DOHH2 (cell line): ENCODE measurements at regions not wholly inside any gene's neighbourhood (a gene's known extent, or its start where the extent isn't known, plus 50 kb on each side); places are given as distances from the start of the nearest gene placed in this dataset.

ENCODE experiments used
- H3F3A ChIP-seq: fragments of 200-600 bp; sonication (generic), shearing (Covaris generic); 2 replicates; pipeline ENCODE4 v1.6.0; 2016; ENCODE audit warnings: antibody characterized with exemption, mild to moderate bottlenecking; ENCODE audit not compliant: control insufficient read depth, insufficient read depth
- H3K27ac ChIP-seq: fragments of 200-600 bp; sonication (generic); 2 replicates; pipeline ENCODE4 v1.5.1; 2014; ENCODE audit warnings: low read depth, mild to moderate bottlenecking, low read length, moderate library complexity
- H3K27me3 ChIP-seq: fragments of 200-600 bp; sonication (generic); 2 replicates; pipeline ENCODE4 v1.6.1; 2014; ENCODE audit warnings: mild to moderate bottlenecking, low read length, mixed read lengths; ENCODE audit not compliant: control insufficient read depth
- H3K36me3 ChIP-seq: fragments of 200-600 bp; sonication (generic); 2 replicates; pipeline ENCODE4 v1.6.1; 2014; ENCODE audit warnings: mild to moderate bottlenecking, low read length, moderate library complexity, mixed read lengths; ENCODE audit not compliant: control insufficient read depth
- H3K4me1 ChIP-seq: fragments of 200-600 bp; sonication (generic); 2 replicates; pipeline ENCODE4 v1.6.1; 2014; ENCODE audit warnings: mild to moderate bottlenecking, low read length, mixed read lengths; ENCODE audit not compliant: control insufficient read depth
- H3K4me2 ChIP-seq: fragments of 200-600 bp; sonication (generic); 2 replicates; pipeline ENCODE4 v1.6.0; 2014; ENCODE audit warnings: mild to moderate bottlenecking, low read length, moderate library complexity
- H3K4me3 ChIP-seq: fragments of 200-600 bp; sonication (generic); 2 replicates; pipeline ENCODE4 v1.5.1; 2014; ENCODE audit warnings: mild to moderate bottlenecking, low read length, mixed read lengths
- H3K79me2 ChIP-seq: fragments of 200-600 bp; sonication (generic); 2 replicates; pipeline ENCODE4 v1.6.1; 2014; ENCODE audit warnings: mild to moderate bottlenecking, low read length, mixed read lengths; ENCODE audit not compliant: control insufficient read depth
- H3K9me2 ChIP-seq: fragments of 200-600 bp; sonication (generic); replicated peaks from 2 replicates; pipeline ENCODE4 v1.6.1; 2014; ENCODE audit warnings: mild to moderate bottlenecking, low read length, mixed read lengths; ENCODE audit not compliant: control insufficient read depth
- H3K9me3 ChIP-seq: fragments of 200-600 bp; sonication (generic); 2 replicates; pipeline ENCODE4 v1.6.1; 2014; ENCODE audit warnings: antibody characterized with exemption, low read length, mixed read lengths; ENCODE audit not compliant: control insufficient read depth, insufficient read depth
- H4K20me1 ChIP-seq: fragments of 200-600 bp; sonication (generic); 2 replicates; pipeline ENCODE4 v1.6.0; 2014; ENCODE audit warnings: low read depth, mild to moderate bottlenecking, antibody characterized with exemption, low read length, moderate library complexity; ENCODE audit not compliant: control insufficient read depth, insufficient read depth
- EZH2phosphoT487 ChIP-seq: fragments of 200-600 bp; sonication (generic); IDR thresholded peaks from 2 replicates; pipeline ENCODE4 v1.6.1; 2017; ENCODE audit warnings: borderline replicate concordance, mild to moderate bottlenecking, antibody characterized with exemption, low read length, moderate library complexity, mixed read lengths
- TF ChIP-seq, protein P1 (sequence below): fragments of 200-600 bp; sonication (generic); IDR thresholded peaks from one replicate; pipeline ENCODE4 v1.5.1; 2014; ENCODE audit warnings: antibody characterized with exemption, mild to moderate bottlenecking, low read depth, low read length; ENCODE audit not compliant: poor library complexity, severe bottlenecking

DNA sequence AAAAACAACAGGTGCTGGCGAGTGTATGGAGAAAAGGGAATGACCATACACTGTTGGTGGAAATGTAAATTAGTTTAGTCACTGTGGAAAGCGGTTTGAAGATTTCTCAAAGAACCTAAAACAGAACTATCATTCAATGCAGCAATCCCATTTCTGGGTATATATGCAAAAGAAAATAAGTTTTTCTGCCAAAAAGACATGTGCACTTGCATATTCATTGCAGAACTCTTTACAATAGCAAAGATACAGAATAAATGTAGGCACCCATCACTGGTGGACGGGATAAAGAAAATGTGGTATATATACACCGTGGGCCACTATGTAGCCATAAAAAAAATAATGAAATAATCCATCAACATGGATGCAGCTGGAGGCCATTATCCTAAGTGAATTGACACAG, 105.1 kb upstream of the FSTL5 start:
- Histone ChIP-seq H3K27ac (no peak overlapping the region), H4K20me1 (no peaks in the 10 kb centered on the region), H3K36me3 (no peaks in the 10 kb centered on the region), H3K4me1 (no peaks in the 10 kb centered on the region), H3K9me2 (no peaks in the 10 kb centered on the region), H3K9me3 (no peaks in the 10 kb centered on the region; the same call in 1 of the 2 replicates), H3K79me2 (no peaks in the 10 kb centered on the region), H3F3A (no peaks in the 10 kb centered on the region), H3K27me3 (no peaks in the 10 kb centered on the region), H3K4me2 (no peak overlapping the region), H3K4me3 (no peak overlapping the region)
- TF ChIP-seq EZH2phosphoT487: no peak
- TF ChIP-seq, protein P1, sequence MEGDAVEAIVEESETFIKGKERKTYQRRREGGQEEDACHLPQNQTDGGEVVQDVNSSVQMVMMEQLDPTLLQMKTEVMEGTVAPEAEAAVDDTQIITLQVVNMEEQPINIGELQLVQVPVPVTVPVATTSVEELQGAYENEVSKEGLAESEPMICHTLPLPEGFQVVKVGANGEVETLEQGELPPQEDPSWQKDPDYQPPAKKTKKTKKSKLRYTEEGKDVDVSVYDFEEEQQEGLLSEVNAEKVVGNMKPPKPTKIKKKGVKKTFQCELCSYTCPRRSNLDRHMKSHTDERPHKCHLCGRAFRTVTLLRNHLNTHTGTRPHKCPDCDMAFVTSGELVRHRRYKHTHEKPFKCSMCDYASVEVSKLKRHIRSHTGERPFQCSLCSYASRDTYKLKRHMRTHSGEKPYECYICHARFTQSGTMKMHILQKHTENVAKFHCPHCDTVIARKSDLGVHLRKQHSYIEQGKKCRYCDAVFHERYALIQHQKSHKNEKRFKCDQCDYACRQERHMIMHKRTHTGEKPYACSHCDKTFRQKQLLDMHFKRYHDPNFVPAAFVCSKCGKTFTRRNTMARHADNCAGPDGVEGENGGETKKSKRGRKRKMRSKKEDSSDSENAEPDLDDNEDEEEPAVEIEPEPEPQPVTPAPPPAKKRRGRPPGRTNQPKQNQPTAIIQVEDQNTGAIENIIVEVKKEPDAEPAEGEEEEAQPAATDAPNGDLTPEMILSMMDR: no peak

DNA sequence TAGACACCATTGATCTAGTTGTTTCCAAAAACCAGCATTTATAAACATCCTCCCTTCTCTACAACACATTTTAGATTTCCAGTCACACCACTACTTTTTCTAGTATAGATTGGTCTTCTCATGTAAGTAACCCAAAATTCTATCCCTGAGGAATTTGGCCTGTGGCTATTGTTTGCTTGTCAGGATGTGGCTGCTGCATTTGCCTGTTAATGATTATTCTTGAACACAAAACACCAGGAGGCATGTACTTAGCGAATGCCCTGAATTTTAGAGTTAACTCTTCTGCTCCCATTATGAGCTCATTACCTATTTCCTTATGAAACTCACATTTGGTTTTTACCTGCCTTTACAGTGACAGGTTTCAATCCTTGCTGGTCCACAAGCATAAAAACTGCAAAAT, 102.0 kb upstream of the FSTL5 start:
- Histone ChIP-seq H3K4me1 (no peaks in the 10 kb centered on the region), H3K27me3 (no peaks in the 10 kb centered on the region), H3K27ac (no peak overlapping the region), H4K20me1 (no peaks in the 10 kb centered on the region), H3K4me3 (no peak overlapping the region), H3K9me3 (no peaks in the 10 kb centered on the region; the same call in 1 of the 2 replicates), H3F3A (no peaks in the 10 kb centered on the region), H3K79me2 (no peaks in the 10 kb centered on the region), H3K36me3 (no peaks in the 10 kb centered on the region), H3K4me2 (no peak overlapping the region), H3K9me2 (no peaks in the 10 kb centered on the region)
- TF ChIP-seq EZH2phosphoT487: no peak
- TF ChIP-seq, protein P1: no peak

DNA sequence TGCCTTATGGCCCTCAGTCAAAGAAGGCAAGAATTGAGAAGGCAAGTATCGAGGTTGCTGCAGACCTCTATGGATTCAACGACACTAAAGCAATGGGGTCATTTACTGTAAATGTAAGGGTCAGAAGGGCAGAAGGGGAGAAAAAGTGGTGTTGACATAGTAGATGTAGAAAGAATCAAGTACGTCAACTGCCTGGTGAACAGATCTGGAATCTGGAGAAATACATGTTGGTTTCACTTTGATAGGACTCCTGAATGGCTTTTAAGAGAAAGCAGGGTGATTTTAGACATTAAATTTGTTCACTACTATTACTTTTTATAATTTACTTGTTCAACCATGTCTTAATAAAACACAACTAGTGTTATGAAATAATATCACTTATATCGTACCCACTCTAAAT, 81.3 kb upstream of the FSTL5 start:
- TF ChIP-seq EZH2phosphoT487: no peak
- TF ChIP-seq, protein P1: no peak
- Histone ChIP-seq H3K4me3 (no peak overlapping the region), H3K9me3 (no peaks in the 10 kb centered on the region), H3K36me3 (no peaks in the 10 kb centered on the region), H3K9me2 (no peaks in the 10 kb centered on the region), H3K4me2 (no peak overlapping the region), H3K4me1 (no peaks in the 10 kb centered on the region), H4K20me1 (no peaks in the 10 kb centered on the region), H3K79me2 (no peaks in the 10 kb centered on the region), H3K27ac (no peak overlapping the region), H3F3A (no peaks in the 10 kb centered on the region), H3K27me3 (no peaks in the 10 kb centered on the region)

DNA sequence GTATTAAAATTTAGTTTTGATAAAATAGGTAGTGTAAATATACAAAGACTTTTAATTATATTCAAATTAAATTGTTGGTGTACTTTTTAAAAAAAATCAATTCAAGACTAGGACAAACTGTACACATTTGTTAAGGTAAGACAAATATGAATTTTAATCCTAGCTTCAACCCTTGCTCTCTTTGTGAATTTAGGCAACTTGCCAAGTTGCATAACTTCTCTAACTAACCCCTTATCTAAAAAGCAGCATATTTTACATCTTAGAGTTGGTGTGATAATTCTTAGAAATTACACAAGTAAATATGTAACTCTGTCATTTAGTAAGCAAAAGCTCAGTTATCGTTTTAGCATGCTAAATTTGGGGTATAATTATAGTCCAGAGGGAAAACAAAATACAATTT, 78.1 kb upstream of the FSTL5 start:
- Histone ChIP-seq H3K36me3 (no peaks in the 10 kb centered on the region), H3K27ac (no peak overlapping the region), H3K4me3 (no peak overlapping the region), H3K9me2 (no peaks in the 10 kb centered on the region), H3F3A (no peaks in the 10 kb centered on the region), H3K79me2 (no peaks in the 10 kb centered on the region), H3K9me3 (no peaks in the 10 kb centered on the region), H3K4me2 (no peak overlapping the region), H3K27me3 (no peaks in the 10 kb centered on the region), H4K20me1 (no peaks in the 10 kb centered on the region), H3K4me1 (no peaks in the 10 kb centered on the region)
- no peak for TF ChIP-seq EZH2phosphoT487
- TF ChIP-seq, protein P1: no peak
